HG02870 (cell line): ENCODE measurements at regions not wholly inside any gene's neighbourhood (a gene's known extent, or its start where the extent isn't known, plus 50 kb on each side); places are given as distances from the start of the nearest gene placed in this dataset.

Experiments
- ATAC-seq: cut with Tn5 transposase; IDR thresholded peaks from one replicate; pipeline ENCODE4 v1.9.1; 2021; ENCODE audit warnings: mild to moderate bottlenecking, moderate library complexity; ENCODE audit not compliant: unreplicated experiment

DNA sequence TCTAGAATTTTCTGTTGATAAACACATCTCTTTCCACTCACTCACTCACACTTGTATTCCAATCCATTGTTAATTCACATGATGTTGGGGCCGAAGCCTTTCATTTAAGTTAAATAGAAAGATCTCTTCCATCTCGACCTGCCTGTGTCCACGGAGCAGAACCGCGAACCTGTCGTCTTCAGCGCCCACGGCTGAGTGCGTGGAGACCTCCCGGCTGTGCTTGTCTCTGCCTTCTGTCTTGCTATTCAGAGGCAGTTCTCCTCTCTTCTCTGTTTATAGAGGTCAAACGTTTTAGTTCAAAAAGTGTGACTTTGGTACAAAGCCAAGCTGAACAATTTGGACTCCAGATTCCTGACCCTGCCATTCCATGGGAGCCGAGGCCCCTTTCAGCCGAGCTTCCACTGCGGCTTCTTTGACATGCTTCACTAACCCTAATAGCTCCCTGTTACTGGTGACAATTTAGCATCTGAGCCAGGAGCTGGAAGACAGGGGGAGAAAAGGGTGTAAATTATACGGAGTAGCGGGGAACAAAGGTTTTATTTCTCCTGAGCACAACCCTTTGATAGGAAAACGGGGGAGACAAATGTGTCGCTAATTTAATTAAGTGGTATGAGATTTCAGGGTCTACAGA lies 314.4 kb upstream of the IRX4 start:
- no peak for ATAC-seq

DNA sequence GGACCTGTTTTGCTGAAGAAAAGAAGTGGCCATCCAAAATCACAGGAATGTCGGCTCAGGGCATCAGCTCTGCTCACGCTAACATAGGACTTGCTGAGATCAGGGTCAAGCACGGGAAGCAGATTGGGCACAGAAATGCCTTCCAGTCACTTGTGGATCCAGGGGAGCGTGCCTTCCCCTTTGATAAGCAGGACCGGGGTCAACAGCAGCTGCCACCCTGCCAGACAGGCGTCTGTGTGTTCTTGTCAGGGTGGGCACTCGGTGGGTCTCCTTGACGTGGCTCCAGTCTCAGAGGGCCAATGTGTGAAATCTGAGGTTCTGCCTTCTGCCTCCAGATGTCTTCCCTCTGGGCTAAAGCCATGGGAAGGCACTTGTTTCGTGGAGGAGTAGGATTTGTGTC lies 313.7 kb upstream of the IRX4 start:
- no peak for ATAC-seq

- ATAC-seq: no peak
Measured at GRCh38 chr5:2194949-2195348, 312.2 kb upstream of the IRX4 start.

- ATAC-seq: no peak
Measured at GRCh38 chr5:2194236-2194555, 311.5 kb upstream of the IRX4 start.

- no peak for ATAC-seq
Measured at GRCh38 chr5:2193542-2194235, 311.0 kb upstream of the IRX4 start.

DNA sequence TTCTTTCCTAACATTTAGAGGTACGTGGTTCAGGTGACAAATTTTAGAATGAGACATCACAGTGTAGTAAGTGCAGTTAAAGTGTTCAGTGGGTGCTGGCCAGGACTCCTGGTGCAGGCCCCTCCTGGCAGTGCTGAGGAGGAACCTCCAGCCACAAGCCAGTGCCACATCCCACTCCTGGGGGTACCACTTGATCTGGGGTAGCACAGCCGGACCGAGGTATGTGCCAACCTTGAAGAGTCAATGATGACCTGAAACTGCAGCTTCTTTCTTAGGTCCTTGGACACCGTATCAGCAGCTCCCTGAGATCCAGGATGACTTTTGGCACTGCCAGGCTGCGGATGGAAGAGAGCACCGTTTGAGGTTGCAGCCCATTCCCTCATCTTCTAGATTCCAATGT lies 310.4 kb upstream of the IRX4 start:
- no peak for ATAC-seq

DNA sequence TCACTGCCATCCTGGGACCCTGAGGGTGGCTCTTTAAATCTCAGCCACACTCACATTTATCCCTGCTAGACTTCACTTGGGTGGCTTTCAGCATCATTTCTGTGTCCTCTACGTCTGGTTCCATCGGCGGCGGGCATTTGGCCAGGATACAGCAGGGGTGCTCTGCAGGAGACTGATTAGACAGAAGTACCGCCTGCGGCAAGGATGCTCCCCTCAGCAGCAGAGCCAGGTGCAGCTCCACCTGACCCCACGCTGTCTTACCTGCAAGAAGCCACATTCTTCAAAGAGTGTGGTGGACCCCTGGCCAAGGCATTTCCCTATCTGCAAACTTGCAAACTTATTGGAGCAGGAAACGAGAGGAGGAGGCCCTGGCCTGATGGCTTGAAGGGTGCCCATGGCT lies 309.8 kb upstream of the IRX4 start:
- ATAC-seq: no peak

DNA sequence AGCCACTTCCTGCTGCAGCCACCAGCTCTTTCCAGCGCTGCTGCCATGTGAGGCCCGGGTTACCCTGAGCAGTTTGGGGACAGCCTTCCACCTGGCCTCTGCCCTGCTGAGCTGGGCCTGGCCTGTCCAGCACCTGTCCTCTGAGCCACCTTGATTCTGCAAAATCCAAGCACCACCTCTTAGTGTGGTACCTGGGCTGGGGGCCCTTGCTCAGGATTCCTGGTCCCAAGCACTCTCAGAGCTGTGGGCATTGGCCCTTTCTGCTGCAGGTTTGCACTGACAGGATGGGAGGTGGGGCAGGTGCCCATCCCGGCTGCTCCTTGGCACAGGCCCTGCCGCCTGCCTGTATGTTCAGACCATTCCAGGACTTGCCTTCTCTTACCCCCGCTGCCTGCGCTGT lies 309.2 kb upstream of the IRX4 start:
- ATAC-seq: no peak

DNA sequence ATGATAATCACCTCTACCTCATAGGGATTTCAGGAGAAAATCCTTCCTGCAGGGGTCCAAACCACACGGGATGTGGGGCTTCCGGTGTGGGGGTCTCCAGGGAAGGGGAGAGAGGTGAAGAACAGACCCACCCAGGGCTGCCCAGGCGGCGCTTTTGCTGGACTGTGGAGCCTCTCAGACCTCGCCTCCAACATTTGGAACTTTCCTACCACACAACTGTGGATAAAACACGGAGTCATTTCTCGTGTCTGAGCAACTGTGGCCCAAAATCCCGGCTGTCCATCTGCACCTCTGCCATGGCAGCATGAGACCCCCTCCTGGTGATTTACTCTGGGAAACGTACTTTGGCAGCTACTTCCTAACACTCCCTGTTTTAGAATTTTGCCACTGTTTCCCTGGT lies 307.8 kb upstream of the IRX4 start:
- no peak for ATAC-seq

- ATAC-seq: no peak
Measured at GRCh38 chr5:2188661-2189060, 305.9 kb upstream of the IRX4 start.

- ATAC-seq: no peak
Measured at GRCh38 chr5:2188137-2188536, 305.4 kb upstream of the IRX4 start.

GRCh38 chr5:2187687-2188086 lies 305.0 kb upstream of the IRX4 start:
- no peak for ATAC-seq

GRCh38 chr5:2187156-2187555 lies 304.4 kb upstream of the IRX4 start:
- no peak for ATAC-seq

- ATAC-seq: no peak
Measured at GRCh38 chr5:2186472-2187015, 303.8 kb upstream of the IRX4 start.

DNA sequence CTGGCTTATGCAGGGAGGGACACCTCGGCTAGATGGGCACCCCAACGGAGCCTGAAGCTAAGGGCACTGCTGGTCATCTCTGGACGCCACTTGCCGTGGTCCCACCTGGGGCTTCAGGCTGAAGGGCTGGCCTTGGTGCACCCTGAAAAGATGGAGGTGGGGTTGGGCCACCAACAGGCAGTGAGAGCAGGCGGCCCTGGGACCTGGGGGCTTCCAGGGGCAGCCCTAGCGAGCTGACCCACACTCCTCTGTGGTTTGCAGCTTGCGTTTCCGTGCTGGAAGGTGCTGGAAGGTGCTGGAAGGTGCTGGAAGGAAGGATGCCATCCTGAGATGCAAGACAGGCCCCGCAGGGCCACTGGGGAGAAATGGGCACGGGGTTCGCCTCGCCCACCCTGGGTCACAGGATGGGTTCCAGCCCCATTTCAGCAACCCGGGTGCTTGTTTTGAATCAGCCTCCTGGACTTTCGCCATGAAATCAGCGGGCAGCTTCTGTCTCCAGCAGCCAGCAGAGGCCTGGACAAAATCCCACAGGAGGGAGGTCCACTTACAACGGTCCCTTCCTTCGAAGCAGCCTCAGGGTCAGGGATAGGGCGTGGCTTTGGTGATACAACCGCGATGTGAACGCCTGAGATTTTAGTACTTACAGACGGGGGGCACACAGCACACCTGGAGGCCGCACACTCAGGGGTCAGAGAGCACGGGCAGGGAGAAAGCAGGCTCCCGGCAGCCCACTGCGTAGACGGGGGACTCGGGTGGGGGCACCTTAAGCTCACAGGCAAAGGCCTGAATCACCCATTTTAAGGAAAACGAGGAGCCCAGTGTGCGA lies 303.1 kb upstream of the IRX4 start:
- no peak for ATAC-seq

GRCh38 chr5:2184563-2185540 lies 302.1 kb upstream of the IRX4 start:
- ATAC-seq: no peak

DNA sequence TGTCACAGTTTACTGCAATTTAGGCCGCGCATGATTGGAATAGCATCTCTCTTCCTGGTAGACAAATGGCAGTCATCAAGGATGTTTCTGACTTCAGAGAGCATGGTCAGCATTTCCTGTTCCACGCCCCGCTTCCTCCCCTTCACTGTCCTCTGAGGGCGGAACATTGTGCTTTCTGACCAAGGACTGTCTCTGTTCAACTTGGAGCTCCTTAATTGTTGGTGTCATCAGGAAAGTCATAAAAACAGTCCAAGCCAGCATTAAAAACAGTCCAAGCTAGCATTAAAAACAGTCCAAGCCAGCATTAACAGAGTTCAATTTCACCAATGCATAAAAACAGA lies 301.3 kb upstream of the IRX4 start:
- ATAC-seq: no peak

DNA sequence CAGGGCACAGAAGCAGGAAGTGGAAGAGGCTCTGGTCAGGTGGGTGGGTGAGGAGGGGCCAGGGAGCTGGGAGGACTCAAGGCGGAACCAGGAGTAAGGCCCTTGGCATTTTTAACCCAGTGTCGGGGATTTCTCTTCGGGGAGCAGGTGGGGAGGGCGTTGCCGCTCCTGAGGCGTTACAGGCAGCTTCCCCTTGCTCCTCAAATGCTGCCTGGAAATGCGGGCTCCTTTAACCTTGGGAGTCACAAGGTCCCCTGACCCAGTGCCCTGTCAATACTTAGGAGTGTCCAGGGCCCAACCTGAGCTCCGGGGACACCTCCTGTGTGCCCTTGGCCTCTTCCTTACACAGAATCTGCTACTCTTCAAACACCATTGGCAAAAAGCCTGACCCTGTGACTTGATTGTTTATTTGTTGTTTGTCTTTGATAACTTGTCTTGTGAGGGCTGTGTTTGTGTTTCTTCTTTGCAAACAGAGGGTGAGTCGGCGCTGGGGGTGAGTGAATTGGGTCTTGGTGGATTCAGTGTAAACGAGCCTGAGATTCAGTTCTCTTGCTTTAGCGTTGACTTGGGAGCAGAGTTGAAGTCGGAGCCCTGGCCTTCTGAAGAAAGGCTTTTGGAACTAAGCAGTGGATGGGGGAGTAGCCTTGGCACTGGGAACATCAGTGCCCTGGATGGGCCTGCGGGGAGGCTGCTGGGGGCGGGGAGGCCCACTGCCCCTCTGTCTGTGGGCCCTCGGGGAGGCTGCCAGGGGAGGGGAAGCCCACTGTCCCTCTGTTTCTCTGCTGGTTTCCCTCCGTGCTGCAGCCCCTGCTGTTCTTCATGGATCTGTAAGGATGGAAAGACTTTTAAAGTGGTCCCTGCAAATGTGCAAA lies 300.7 kb upstream of the IRX4 start:
- ATAC-seq: no peak

DNA sequence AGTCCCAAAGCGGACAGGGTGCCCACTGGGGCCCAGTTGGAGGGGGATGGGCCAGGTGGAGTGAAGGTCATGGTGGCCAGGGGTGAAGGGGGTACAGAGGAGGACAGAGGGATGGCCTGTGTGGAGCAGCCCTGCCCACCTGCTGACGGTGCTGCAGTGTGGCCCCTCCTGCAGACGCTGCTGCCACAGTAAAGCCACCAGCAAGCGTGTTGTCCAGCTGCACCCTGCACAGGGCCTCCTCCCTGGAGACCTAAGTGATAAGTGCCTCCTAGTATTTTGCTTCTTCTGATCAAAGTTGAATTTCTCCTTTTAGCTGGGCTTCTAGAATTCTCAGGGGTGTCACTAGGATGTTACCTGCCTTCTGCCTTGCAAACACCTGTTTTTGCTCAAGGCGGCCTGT lies 299.3 kb upstream of the IRX4 start:
- ATAC-seq: no peak

- ATAC-seq: no peak
Measured at GRCh38 chr5:2181557-2181956, 298.8 kb upstream of the IRX4 start.
